Colon (tissue), 2 donors: ENCODE measurements at regions not wholly inside any gene's neighbourhood (a gene's known extent, or its start where the extent isn't known, plus 50 kb on each side); places are given as distances from the start of the nearest gene placed in this dataset.

Source experiments
- FAIRE-seq: peaks from 2 replicates; lab custom pipeline; 2012; peaks lifted over from hg19 to GRCh38; lab: Jason Lieb, UNC
- donor health status: control.
- donor health status: control.

DNA sequence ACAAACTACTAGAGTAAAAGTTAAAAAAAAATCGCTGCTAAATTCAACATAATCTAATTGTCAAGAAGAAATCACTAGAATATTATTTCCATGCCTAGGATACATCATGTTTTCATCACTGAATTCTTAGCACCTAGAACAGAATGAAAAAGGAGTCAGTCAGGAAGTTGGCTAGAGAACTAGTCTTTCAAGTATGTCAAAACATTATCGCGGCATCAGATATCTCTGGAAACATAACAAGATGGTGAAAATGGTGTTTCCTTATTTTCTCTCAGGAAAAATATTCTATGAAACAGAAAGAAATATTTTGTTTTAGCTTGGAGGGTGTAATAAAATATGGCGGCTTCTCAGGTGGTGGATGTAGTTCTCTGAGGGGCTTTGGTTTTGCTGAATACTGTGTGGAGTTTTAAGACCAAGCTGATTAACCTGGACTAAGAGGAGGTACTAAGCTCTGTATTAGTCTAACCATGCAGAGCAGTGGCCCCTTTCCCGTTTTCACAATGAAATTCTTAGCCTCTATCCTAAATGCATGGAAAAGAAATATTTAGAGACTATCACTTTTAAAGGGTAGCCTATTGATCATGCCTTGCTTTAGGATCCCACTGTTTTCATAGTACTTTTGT, 205.6 kb downstream of the MDFIC start:
- no peak for FAIRE-seq

DNA sequence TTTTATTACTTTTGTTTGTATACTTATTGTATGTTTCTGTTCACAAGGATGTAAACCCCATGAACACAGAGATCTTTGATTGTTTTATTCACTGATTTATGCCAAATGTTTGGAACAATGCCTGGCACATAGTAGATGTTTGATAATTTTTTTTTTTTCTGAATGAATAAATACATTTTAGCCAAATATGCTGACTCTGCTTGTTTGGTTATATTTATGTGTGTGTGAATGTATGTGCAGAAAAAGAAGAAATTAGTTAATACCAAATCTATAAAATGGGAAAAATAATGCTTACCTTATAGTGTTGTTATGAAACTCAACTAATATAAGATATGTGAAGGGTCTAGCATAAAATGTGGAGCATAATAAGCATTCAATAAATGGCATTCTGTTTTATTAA, 203.9 kb downstream of the MDFIC start:
- no peak for FAIRE-seq

DNA sequence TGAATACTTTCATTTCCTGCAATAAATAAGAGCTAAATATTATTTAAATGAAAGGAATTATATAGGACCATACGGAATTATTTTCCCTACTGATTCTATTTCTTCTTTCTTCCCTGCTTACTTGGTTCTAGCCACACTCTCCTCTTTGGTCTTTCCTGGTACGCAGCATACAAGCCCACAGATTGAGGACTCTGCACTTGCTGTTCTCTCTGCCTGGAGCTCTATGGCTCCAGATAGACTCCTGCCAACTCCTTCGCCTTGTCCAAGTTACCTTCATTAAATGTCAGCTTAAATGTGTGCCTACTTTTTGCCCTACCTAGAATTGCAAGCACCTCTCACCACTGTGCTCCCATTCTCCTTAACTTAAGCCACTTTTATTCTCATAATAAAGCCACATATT, 203.4 kb downstream of the MDFIC start:
- FAIRE-seq: no peak

GRCh38 chr7:115124409-115124939, 202.6 kb downstream of the MDFIC start:
- no peak for FAIRE-seq

DNA sequence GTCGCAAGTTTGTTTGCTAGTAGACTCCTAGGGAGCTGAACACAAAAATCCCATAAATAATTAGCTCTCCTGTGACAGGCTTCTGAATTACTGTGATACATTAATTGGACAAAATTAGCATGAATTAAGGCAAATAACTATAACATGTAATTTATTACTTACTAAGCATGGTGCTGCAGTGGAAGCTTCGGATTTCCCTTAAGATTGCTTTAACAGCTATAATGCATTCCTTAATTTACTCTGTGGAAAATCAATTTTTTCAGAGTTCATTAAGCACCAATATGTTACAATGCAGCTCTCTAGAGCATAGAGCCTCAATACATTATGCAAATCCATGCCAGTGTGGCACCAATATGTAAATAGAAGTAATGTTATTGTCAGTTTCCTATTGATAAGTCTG, 201.5 kb downstream of the MDFIC start:
- no peak for FAIRE-seq

GRCh38 chr7:115122388-115122787, 200.5 kb downstream of the MDFIC start:
- no peak for FAIRE-seq

GRCh38 chr7:115117748-115118147, 195.9 kb downstream of the MDFIC start:
- FAIRE-seq: no peak

DNA sequence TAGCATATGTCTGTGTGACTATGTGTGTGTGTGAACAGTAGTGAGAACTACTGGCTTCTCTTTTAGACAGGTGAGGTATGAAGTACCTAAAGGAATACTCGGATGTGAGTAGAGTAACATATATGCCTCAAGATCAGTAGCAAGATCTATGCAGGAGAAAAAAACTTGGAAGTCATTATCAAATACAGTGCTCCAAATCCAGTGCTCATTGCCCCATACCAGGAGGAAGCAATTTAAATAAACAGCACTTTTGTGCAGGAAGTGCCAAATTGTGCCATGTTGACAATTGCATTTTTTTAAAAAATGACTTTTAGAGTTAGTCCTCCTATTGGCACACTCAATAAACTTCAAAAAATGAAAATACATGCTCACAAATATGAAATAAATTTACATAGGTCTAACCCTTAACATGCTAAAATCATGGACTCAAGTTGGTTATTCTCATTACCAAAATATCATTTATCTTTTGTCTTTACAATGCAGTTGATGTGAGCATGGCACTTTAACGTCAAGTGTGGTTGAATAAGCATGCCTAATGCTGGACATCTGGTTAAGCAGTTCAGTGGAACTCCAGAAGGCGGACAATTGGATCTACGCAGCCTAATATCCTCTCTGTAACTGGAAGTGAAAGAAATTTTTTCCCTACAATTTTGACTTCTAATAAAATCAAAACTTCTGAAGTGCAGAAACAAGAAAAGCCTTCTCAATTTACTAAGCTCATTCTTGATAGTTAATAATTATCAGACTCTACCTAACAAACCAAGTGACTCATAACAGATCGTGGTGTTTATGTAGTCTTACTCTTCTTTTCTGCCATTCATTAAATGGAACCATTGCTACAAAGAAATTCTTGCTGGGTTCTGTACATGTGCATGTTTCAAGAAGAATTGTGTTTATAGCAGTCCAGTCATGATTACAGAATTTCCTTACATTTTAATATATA, 195.2 kb downstream of the MDFIC start:
- no peak for FAIRE-seq

DNA sequence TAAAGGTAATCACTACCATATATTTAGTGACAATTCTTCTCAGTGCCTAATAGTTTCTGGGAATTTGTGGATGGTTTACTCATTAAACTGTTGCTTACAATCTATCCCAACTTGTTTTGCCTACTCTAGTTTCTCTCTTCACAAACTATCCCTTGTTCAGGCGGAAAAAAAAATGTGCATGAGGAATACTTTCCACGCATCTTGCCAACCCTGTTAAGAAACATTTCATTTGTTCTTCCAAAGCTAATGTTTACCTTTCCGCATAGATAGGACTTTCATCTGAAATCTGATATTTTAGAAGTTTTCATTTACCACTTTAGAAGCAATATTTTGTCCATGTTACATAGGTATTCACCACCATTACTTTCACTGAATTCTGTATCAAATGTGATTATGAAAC, 191.9 kb downstream of the MDFIC start:
- no peak for FAIRE-seq

DNA sequence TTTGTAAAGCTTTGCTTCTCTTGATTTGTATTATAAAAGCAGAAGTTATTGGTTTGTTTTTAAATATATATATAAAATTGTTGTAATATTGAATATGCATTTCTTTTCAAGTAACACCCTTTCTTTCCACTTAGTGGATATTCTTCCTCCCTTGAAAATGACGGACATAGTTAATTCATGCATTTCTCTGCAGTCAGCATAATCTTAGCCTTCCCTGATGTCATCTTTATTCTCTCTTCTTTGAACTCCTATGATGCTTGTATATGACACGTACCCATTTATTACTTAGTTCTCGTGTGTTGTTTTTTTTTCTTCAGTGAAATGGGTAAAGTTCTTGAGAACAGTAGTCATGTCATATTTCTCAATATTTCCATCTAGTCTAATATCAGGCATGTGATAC, 191.2 kb downstream of the MDFIC start:
- no peak for FAIRE-seq

GRCh38 chr7:115110523-115110922, 188.6 kb downstream of the MDFIC start:
- FAIRE-seq: no peak

GRCh38 chr7:115106316-115106715, 184.4 kb downstream of the MDFIC start:
- no peak for FAIRE-seq

GRCh38 chr7:115102738-115103137, 180.8 kb downstream of the MDFIC start:
- FAIRE-seq: no peak

- no peak for FAIRE-seq
Observed at GRCh38 chr7:115101199-115101598, 179.3 kb downstream of the MDFIC start.

DNA sequence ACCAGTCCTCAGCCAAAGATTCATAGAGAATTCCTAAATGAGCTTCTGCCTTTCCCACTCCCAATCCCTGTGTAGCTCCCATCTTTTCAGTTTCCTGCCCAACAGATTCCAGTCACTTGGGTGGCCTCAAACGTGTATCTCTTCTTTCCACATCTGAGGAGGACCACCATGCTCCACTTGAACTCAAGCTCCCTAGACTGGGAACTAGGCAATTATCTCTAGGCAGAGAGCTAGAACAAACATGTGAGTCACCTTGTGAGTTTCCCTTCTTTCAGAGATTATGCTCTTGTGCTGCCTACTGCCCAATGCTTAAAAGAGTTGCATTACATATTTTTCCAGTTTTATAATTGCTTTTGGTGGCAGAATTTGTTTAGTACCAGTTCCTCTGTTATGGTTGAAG, 178.0 kb downstream of the MDFIC start:
- FAIRE-seq: no peak

DNA sequence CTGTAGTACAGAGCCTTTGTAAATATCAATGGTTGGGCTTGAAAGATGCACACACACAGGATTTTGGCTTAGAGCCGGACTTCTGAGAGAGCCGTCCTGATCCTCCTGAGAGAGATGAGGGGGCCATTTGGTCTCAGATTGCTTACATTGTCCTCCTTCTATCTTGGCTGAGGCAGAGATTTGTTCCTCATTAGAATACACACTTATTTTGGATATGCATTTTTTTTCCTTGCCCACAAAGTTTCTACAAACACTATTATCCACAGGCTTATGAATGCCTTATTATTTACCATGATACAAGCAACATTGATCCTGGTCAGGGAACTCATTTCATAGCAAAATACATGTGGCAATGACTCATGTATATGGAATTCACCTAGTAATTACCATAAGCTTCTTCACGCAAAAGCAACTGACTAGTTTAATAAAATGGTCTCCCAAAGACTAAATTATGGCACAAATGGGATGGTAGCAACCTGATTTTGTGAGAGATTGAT, 175.3 kb downstream of the MDFIC start:
- FAIRE-seq: no peak

- no peak for FAIRE-seq
Observed at GRCh38 chr7:115096262-115096661, 174.4 kb downstream of the MDFIC start.

GRCh38 chr7:115094163-115094562, 172.3 kb downstream of the MDFIC start:
- no peak for FAIRE-seq

DNA sequence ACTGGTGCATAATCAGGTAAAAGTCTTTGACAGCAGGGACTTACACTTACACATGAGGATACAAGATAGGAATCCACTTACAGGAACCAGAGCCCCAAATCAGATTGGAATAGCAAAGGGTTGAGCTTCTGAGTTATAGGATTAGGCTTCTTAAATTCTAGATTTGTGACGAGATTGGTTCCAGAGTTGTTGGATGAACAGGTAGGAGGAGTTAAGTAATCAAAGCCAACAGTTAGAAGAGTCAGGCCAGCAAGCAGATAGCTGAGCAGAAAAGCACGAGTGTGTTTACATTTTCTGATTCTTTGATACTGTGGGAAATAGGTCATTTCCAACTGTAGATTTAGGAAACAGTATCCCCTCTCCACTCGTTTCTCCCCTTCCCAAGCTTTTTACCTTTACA, 167.0 kb downstream of the MDFIC start:
- FAIRE-seq: no peak

GRCh38 chr7:115087437-115087836, 165.5 kb downstream of the MDFIC start:
- FAIRE-seq: no peak

GRCh38 chr7:115086146-115086841, 164.4 kb downstream of the MDFIC start:
- no peak for FAIRE-seq

GRCh38 chr7:115085421-115085820, 163.5 kb downstream of the MDFIC start:
- FAIRE-seq: no peak

- no peak for FAIRE-seq
Observed at GRCh38 chr7:115083935-115084334, 162.0 kb downstream of the MDFIC start.
